Retina (tissue), 1 donor: ENCODE measurements at regions not wholly inside any gene's neighbourhood (a gene's known extent, or its start where the extent isn't known, plus 50 kb on each side); places are given as distances from the start of the nearest gene placed in this dataset.

Experiments
- DNase-seq: peaks from one replicate; pipeline ENCODE4 v3.0.0-alpha.2; 2016

DNA sequence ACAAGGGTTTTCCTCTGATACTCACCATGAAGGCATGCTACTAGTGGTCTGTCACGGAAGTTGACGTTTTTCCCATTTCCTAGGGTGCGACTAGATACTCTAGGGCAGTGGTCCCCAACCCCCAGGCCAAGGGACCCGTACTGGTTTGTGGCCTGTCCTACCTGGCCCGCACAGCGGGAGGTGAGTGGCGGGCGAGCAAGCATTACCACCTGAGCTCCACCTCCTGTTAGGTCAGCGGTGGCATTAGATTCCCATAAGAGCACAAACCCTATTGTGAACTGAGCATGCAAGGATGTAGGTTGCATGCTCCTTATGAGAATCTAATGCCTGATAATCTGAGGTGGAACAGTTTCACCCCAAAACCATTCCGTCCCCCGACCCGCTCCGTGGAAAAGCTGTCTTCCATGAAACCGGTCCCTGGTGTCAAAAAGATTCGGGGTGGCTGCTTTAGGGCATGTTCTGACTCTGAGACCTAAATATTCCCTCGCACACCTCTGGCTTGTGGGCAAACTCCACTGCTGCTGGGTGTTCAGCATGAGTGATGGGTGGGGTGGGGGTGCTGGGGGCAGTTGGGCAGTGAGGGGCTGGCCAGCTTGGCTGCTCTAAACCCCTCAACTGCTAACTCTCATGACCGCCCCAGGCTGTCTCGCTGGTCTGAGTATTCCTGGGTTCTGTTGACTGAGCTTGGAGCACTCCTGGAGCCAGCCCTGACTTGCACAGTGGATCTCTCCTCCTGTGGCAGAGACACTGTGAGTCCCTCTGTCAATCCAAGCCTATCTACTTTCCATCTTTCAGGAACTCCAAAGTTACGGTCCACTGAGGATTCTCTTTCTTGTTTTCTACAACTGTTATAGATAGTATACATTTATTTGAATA, 78.3 kb upstream of the NEK6 start:
- DNase-seq = no peak

DNA sequence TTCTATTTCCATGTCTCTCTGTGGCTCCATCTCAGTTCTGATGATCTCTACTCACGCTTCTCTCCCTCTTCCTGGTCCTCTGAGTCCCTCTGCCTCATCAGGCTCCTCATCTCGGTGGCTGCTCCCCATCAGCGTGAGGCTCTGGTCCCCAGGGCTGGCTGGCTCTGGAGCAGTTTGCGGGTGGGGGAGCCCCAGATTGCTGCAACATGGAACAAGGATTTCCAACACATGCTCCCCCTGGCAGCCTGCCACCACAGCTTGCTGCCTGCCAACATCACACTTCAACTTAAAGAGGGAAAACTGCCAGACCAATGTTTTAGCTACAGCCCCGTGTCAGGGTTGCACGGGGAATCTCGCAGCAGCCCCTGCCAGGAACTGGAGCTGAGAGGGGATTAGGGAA, 77.2 kb upstream of the NEK6 start:
- DNase-seq = no peak

DNA sequence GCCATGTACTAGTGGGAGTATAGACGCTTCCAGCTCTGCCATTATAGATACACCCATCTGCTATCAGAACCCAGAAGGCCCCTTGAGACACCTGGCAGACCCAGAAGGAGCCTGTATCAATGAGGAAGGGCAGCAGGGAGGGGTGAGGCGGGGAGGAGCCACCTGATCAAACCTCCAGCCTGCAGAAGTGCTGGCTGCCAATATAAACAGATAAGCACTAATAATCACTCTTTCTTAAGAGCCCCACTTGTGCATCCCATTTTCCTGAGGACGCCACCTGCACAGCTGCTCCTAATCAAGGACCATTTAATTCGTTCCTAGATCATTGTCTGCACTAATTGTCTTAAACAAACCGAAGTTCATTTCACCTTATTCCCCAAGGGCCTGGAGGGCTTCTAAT, 75.0 kb upstream of the NEK6 start:
- no peak for DNase-seq

DNA sequence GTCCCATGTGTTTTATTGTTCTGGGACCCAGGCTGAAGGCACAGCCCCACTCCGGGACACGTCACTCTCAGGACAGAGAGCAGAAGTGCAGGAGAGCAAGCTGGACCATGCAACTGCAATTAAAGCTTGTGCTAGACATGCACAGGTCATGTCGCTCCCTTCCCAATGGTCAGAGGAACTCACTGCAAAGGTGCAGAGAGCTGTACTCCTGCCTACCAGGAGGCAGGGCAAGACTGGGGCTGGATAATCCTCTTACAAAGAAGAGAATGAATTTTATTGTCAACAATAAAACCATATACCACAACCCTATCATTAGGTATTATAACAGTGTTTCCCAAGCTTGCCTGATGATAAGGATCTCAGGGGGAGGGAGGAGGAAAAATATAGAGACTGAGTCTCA, 74.0 kb upstream of the NEK6 start:
- no peak for DNase-seq

DNA sequence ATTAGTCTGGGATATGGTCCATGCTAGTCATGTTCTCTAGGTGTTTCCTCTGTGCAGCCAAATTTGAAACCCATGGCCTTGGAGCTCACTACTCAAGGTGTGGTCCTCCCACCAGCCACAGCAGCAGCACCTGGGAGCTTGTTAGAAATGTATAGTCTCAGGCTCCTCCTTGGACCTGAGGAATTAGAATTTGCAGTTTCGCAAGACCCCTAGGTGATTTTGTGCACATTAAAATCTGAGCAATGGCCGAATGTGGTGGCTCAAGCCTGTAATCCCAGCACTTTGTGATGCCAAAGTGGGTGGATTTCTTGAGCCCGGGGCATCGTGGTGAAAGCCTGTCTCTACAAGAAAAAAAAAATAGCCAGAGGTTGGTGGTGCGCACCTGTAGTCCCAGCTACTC, 72.3 kb upstream of the NEK6 start:
- DNase-seq = no peak

DNA sequence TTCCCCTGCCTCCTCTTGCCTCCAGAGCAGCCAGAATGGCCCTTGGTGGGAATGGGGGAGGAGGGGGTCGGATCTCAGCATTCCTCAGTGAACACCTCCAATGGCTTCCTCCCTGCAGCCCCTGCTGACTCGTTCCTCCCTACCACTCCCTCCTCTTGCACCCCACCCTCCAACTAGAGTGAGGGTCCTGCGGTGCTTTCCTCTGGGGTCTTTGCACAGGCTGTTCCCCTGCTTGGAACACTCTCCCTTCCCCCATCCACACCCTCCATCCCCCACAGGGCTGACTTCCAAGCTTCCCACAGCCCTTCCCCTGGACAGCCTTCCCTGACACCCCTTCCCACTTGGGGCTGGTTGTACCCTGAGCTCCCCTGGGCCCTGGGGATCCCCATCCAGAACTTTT, 70.4 kb upstream of the NEK6 start:
- DNase-seq = no peak

DNA sequence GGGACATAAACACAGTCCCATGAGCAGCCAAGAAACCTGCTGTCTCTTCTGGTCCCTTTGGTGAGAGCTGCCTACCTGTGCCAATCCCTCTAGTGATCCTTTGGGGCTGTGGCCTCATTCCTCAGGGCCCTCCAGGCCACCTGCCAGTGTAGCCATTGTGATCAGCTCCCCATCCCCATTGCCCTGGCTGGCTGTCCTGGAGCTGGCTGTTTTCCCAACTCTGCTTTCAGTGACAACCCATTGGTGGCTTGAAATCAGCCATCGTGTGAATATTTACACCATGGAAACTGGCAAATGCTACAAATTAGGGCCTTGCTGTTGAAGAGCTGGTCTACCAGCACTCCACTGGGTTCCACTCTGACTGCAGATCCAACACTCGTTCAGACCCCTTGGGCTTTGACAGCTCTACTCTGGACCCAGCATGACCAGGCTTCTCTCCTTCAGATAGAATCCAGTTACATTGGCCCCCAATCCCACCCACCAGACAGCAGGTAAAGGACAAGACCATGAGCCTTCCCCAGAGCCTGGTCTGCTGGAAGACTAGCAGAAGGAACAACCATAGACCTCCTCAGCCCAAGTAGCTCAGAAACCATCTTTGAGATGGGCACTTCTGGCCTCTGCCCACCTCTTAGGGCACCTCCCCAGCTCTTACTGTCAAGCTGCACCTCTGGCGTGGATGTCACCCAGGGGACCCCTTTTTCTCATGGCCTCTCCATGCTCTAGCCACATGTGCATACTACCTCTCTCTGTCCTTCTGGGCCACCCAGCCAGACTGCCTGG, 69.2 kb upstream of the NEK6 start:
- no peak for DNase-seq

DNA sequence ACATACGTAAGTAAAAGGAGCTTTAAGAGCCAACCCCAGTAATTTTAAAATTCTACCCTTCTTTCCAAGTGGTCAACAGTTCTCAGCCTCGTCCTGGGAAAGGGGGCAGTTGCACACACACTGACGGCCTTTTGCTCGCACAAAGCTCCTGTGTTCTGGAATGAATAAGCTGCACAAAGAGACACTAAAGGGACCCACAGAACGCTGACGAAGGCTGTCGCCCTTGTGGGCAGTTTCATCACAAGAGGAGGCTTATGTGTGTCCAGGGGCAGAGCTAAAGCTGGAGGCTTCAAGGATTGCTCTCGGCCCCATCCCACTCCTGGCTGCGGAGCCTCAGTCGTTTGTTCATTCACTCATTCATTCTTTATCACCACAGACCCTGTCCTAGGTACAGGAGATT, 67.0 kb upstream of the NEK6 start:
- DNase-seq = peak; percentile 34

DNA sequence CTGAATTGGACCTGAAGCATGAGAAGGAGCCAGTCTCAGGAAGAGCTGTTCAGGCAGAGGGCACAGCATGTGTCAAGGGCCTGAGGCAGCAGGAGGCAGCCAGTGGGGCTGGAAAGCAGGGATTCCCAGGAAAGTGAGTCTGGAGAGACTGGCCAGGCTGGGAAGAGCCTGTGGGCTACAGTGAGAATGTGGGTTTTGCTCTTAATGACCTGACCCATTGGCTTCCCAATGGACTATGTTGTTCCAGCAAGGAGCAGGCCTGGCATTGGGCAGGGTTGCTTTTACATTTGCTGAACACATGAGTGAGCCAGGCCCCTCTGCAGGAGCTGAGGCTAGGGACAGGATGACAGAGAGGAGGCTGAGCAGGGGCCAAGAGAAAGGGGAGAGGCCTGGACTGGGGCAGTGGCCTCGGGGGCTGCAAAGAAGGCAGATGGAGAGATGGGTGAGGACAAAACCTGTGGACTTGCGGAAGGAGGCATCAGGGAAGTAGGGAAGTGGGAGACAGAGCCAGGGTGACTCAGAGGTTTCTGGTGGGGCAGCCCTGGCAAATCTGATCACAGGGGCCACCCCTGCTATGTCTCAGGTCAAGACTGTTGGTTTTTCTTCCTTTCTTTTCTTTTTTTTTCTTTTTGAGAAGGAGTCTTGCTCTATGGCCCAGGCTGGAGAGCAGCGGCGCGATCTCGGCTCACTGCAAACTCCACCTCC, 65.9 kb upstream of the NEK6 start:
- DNase-seq = no peak

DNA sequence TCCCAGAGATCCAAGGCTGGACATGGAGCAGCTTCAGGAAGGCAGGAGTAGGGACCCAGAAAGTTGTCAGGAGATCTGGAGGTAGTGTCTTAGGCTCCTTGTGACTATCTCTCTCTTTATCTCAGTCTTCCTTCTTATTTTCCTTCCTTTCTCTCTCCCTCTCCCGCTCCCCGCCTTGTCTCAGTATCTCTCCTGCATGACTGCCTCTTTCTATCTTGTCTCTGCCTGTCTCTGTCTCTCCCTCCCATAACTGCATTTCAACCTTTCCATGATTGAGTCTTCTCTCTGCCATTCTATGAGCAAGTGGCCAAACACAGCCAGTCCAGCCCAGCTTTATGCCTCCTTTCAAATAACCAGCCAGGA, 61.0 kb upstream of the NEK6 start:
- no peak for DNase-seq

DNA sequence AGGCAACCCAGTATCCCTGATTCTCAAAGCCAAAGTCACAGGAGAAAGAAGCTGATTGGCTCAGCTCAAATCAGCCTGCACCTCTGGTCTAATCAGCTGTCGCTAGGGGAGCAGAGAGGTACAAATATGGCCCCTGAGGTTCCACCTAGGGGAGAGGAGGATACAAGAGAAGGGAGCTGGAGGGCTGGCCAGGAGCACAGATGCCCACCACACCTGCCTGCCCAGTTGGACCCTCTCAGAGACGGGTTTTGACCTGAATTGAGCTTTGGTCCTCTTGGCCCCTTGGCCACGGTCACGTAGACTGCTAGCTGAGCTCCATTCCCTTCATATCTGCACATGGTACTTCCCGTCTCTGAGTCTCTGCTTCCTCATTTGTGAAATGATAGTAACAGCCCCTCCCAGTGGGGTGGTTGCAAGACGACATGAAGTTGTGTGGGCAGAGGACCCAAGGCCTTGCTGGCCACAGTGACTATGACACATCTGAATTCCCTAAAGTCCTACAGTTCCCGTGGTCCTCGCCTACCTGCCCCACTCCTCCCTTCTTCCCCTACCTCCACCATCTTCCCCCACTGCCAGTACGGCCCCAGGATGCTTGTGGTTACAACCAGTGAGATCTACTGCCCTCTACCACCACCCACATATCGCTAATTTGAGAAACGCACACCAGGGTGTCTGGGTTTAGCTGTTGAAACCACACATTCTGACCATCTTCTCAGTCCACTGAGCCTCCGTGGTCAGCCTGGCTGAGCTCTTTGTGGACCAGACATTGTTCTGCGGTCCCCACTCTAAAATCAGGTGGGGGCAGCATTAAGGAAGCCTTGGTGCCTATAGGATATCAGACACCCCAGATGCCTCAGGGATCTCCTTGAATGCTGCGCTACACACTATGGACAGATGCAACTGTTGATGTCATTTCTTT, 60.3 kb upstream of the NEK6 start:
- no peak for DNase-seq

DNA sequence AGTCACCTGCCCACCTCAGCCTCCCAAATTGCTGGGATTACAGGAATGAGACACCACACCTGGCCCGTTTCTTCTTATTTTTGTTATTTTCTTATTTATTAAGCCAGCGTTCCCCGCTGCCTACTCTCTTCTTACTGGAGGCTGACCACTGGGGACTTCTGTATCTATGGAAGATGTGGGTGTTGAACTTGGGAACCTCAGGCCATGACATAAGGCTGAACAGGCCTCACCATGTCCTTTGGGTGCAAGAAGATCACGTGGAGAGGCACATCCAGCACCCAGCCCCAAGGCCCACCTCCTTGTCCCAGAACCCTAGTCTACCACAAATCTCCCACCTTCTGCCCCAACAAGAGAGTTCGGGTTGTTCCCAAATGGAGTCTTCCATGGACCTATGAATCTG, 59.4 kb upstream of the NEK6 start:
- DNase-seq = no peak

DNA sequence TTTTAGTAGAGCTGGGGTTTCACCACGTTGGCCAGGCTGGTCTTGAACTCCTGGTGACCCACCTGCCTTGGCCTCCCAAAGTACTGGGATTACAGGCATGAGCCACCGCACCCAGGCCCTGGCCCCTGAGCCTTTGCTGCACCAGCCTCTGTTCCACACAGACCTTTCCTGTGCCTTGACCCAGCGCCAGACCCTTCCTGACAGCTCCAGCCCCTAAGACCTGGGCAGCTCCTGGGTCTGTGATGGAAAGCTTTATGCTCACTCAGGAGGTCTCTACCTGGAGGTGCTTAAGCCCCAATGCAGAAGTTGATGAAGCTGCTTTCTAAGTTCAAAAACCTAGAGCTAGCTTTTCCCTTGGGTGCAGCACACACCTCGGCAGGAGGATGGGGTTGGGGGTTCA, 58.8 kb upstream of the NEK6 start:
- no peak for DNase-seq

DNA sequence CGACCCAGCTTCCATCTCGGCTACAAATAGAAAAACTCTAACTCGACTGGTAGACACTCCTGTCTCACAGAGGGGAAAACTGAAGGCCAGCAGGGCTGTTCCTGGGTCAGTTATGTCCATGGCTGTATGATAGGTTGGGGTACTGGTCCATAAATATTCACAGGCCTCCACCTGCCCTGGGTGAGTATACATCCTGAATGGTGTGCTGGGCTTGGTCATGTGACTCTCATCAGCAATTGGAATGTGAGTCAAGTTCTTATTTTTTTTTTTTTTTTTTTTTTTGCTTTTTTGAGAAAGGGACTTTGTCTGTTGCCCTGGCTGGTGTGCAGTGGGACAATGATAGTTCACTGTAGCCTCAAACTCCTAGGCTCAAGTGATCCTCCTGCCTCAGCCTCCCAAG, 58.3 kb upstream of the NEK6 start:
- no peak for DNase-seq

DNA sequence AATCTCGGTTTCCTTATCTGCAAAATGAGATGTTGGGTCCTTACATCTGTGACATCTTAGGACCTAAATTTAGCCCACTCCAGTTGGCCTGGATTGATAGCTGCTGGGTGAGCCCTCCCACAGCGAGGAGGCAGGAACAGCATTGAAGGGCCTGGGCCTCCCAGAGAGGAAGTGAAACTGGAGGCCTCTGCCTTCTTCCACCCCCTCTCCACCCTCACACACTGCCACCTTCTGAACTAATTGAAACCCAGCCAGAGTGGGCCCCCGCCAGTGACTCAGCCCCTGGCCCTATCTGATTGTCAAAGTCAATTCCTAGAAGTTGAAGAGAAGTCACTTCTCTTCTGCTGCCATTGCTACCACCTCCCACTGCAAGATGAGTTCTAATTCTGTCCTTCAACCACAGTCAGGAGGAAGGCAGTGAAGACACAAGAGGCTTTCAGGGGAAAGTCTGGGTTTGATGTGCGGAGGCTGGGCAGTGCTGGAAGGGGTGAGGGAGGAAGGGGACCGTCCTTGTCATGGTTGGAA, 55.2 kb upstream of the NEK6 start:
- no peak for DNase-seq

DNA sequence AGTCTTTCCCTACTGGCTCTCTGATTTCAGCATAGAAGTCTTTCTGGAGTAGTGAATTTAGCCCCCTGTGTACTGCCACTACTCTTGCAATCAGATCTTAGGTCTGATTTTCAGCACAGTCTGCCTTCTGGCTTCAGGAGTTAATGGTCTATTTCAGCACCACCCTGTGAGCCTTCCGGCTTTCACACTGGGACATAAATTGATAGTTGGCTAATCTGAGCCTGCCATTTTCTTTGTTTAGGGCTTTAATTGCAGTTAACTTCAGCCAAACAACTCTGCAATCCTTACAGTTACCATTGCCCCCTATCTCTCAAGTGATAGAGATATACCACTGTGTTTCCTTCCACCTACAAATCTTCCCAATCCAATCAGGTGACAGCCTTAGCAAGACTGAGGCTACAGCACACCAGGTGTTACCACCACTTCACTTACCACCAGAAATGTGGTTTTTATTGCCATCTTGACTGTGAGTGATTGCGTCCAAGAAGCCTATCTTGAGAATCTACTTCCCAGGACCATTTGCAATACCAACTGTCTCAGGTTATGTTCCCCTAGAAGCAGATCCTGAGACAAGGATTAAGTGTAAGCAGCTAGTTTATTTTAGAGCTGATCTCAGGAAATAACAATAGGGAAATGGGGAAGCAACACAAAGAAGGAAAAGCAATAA, 51.9 kb upstream of the NEK6 start:
- no peak for DNase-seq

DNA sequence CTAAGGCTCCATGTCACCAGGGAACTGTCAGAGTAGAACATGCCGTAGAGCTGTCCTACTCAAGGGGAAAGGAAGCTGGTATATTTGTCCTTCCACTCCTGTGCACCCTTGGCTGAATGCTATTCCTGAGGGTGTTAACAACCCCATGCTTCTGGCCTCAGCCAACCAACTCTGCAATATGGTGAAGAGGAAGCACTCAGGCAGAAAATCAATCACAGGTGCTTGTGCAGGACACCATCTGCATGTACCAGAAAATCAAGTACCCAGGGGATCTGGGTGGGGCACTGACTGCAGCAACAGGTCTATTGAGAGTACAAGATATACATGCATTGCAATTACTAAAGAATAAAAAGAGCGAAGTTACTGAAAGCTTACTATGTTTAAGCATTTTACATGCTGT, 51.4 kb upstream of the NEK6 start:
- DNase-seq = no peak
